ENCODE measurements at regions not wholly inside any gene's neighbourhood (a gene's known extent, or its start where the extent isn't known, plus 50 kb on each side); places are given as distances from the start of the nearest gene placed in this dataset.

DNA sequence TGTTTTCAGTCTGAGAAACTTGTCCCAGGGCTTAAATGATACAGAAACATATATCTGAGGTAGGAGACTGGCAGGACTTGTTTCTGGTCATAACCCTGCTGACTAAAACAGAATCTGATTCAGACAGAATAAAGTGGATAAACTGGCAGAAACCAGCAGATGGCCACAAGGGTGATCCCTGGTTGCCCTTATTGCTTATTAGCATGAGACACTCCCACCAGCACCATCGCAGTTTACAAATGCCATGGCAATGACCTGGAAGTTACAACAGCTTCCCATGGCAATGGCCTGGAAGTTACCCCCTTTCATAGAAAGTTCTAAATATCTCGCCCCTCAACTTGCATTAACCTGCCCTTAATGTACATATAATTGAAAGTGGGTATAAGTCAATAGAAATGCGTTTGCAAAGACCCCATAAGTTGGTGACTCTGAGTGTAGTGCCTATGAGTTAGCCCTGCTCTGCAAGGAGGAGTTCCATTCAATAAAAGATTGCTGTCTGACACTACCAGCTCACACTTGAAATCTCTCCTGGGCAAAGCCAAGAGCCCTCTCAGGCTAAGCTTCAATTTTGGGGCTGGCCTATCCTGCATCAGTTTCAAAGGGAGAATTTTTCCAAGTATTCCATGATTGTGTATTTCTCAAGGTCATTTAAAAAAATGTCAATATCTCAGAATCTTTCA, 52.9 kb upstream of the PAGE5 start:
- TF ChIP-seq, protein P1, sequence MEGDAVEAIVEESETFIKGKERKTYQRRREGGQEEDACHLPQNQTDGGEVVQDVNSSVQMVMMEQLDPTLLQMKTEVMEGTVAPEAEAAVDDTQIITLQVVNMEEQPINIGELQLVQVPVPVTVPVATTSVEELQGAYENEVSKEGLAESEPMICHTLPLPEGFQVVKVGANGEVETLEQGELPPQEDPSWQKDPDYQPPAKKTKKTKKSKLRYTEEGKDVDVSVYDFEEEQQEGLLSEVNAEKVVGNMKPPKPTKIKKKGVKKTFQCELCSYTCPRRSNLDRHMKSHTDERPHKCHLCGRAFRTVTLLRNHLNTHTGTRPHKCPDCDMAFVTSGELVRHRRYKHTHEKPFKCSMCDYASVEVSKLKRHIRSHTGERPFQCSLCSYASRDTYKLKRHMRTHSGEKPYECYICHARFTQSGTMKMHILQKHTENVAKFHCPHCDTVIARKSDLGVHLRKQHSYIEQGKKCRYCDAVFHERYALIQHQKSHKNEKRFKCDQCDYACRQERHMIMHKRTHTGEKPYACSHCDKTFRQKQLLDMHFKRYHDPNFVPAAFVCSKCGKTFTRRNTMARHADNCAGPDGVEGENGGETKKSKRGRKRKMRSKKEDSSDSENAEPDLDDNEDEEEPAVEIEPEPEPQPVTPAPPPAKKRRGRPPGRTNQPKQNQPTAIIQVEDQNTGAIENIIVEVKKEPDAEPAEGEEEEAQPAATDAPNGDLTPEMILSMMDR (IDR thresholded peaks at IDR 0.05), result no peak
- TF ChIP-seq POLR2A (IDR thresholded peaks at IDR 0.05), result no peak

All from heart left ventricle (tissue), 13 donors.